Loucy (cell line): ENCODE measurements at regions not wholly inside any gene's neighbourhood (a gene's known extent, or its start where the extent isn't known, plus 50 kb on each side); places are given as distances from the start of the nearest gene placed in this dataset.

Experiments used
- CTCF ChIP-seq: fragments of 200-600 bp; sonication (generic); conservative IDR thresholded peaks from 2 replicates; pipeline ENCODE4 v1.5.1; 2014; ENCODE audit warnings: mild to moderate bottlenecking, antibody characterized with exemption, low read length
- EZH2phosphoT487 ChIP-seq: fragments of 200-600 bp; IDR thresholded peaks from 2 replicates; pipeline ENCODE4 v1.6.1; 2018; ENCODE audit warnings: antibody characterized with exemption, mild to moderate bottlenecking, moderate library complexity, borderline replicate concordance

DNA sequence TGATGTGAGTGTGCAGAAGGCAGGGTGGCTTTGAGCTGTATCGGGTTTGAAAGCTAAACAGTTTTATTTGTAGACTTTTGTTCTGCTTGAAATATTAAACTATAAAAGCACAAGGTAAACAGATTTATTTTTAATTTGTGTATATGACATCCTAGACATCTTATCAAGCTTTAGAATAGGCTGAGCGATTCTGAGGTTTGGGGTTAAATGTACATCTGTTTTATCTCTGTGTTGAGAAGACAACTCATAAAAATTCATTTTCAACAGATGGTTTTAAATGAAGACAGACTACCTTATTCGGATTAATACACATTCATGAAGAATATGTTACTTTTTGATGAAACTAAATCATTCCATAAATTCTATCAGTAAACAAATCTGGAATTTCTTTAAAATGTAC, 368.8 kb downstream of the RPRM start:
- TF ChIP-seq CTCF (no peak), EZH2phosphoT487 (no peak)
